Mesenchymal stem cell (in vitro differentiated cells and primary cell): ENCODE measurements at regions not wholly inside any gene's neighbourhood (a gene's known extent, or its start where the extent isn't known, plus 50 kb on each side); places are given as distances from the start of the nearest gene placed in this dataset.

ENCODE experiments used
- DNase-seq: peaks from one replicate; pipeline ENCODE4 v3.0.0-alpha.2; 2013
- H2AFZ ChIP-seq: one replicate; pipeline ENCODE4 v1.6.1; 2013; ENCODE audit warnings: low read depth, mild to moderate bottlenecking, control low read depth, inconsistent platforms, low read length, moderate library complexity
- H2AK5ac ChIP-seq: 2 replicates; pipeline ENCODE4 v1.6.1; 2013; ENCODE audit warnings: low read length, moderate library complexity, mild to moderate bottlenecking, inconsistent platforms; ENCODE audit not compliant: severe bottlenecking
- H2BK120ac ChIP-seq: one replicate; pipeline ENCODE4 v1.6.1; 2013; ENCODE audit warnings: low read depth, mild to moderate bottlenecking, inconsistent platforms, low read length, moderate library complexity
- H2BK12ac ChIP-seq, 2 experiments: one replicate each; pipeline ENCODE4 v1.6.1; 2013; ENCODE audit warnings: inconsistent platforms in 2 of 2, low read length in 2 of 2, mild to moderate bottlenecking in 2 of 2, moderate library complexity in 2 of 2, control low read depth in 1 of 2
- H2BK15ac ChIP-seq: one replicate; pipeline ENCODE4 v1.6.1; 2013; ENCODE audit warnings: mild to moderate bottlenecking, low read depth, inconsistent platforms; ENCODE audit not compliant: poor library complexity, severe bottlenecking
- H2BK5ac ChIP-seq: 2 replicates; pipeline ENCODE4 v1.6.1; 2013; ENCODE audit warnings: low read depth, mild to moderate bottlenecking, low read length, control low read depth, inconsistent platforms; ENCODE audit not compliant: poor library complexity, severe bottlenecking
- H3K14ac ChIP-seq, 2 experiments: one replicate each; pipeline ENCODE4 v1.6.1; 2013; ENCODE audit warnings: inconsistent platforms in 2 of 2, low read length in 2 of 2, control low read depth in 1 of 2, mild to moderate bottlenecking in 1 of 2, moderate library complexity in 1 of 2
- H3K18ac ChIP-seq, 2 experiments: one replicate each; pipeline ENCODE4 v1.6.1; 2013; ENCODE audit warnings: inconsistent platforms in 2 of 2, low read length in 2 of 2, control low read depth in 1 of 2, low read depth in 1 of 2, mild to moderate bottlenecking in 1 of 2
- H3K23ac ChIP-seq, 2 experiments: one replicate each; pipeline ENCODE4 v1.6.1; 2013; ENCODE audit warnings: inconsistent platforms in 2 of 2, low read length in 2 of 2, mild to moderate bottlenecking in 2 of 2, moderate library complexity in 2 of 2, control low read depth in 1 of 2
- H3K27ac ChIP-seq: 2 replicates; pipeline ENCODE4 v1.5.1; 2013; ENCODE audit warnings: mild to moderate bottlenecking, moderate library complexity, low read length, control low read depth, inconsistent platforms; ENCODE audit not compliant: poor library complexity, severe bottlenecking
- H3K27me3 ChIP-seq, 2 experiments: 2 replicates each; pipeline versions ENCODE4 v1.6.1 to v1.7.0; 2013; ENCODE audit warnings: low read length in 2 of 2, mild to moderate bottlenecking in 2 of 2, moderate library complexity in 2 of 2, control low read depth in 1 of 2, inconsistent platforms in 1 of 2; ENCODE audit not compliant: control insufficient read depth in 1 of 2, insufficient read depth in 1 of 2
- H3K36me3 ChIP-seq, 2 experiments: 2 replicates each; pipeline versions ENCODE4 v1.6.1 to v1.7.0; 2013; ENCODE audit warnings: low read length in 2 of 2, control low read depth in 1 of 2, inconsistent platforms in 1 of 2, low read depth in 1 of 2, mild to moderate bottlenecking in 1 of 2; ENCODE audit not compliant: insufficient read depth in 2 of 2, control insufficient read depth in 1 of 2
- H3K4ac ChIP-seq, 2 experiments: one replicate each; pipeline ENCODE4 v1.6.1; 2013; ENCODE audit warnings: inconsistent platforms in 2 of 2, low read length in 2 of 2, mild to moderate bottlenecking in 2 of 2, moderate library complexity in 2 of 2, control low read depth in 1 of 2, low read depth in 1 of 2
- H3K4me1 ChIP-seq: 2 replicates; pipeline ENCODE4 v1.6.1; 2013; ENCODE audit warnings: low read depth, low read length, control low read depth; ENCODE audit not compliant: control insufficient read depth, insufficient read depth
- H3K4me2 ChIP-seq: 2 replicates; pipeline ENCODE4 v1.6.1; 2013; ENCODE audit warnings: low read length, mild to moderate bottlenecking, inconsistent platforms; ENCODE audit not compliant: poor library complexity, severe bottlenecking
- H3K4me3 ChIP-seq, 2 experiments: 2 replicates each; pipeline versions ENCODE4 v1.5.1 to v1.7.0; 2013; ENCODE audit warnings: low read length in 2 of 2, mild to moderate bottlenecking in 2 of 2, control low read depth in 1 of 2, low read depth in 1 of 2; ENCODE audit not compliant: insufficient read depth in 1 of 2
- H3K79me1 ChIP-seq: replicated peaks from 2 replicates; pipeline ENCODE4 v1.6.1; 2013; ENCODE audit warnings: mild to moderate bottlenecking, control low read depth, low read length, inconsistent platforms; ENCODE audit not compliant: poor library complexity, severe bottlenecking
- H3K9ac ChIP-seq: 2 replicates; pipeline ENCODE4 v1.7.0; 2013; ENCODE audit warnings: mild to moderate bottlenecking, low read length, moderate library complexity
- H3K9me3 ChIP-seq: 2 replicates; pipeline ENCODE4 v1.7.0; 2013; ENCODE audit warnings: mild to moderate bottlenecking, low read length; ENCODE audit not compliant: control insufficient read depth
- H4K8ac ChIP-seq: one replicate; pipeline ENCODE4 v1.6.1; 2013; ENCODE audit warnings: inconsistent platforms, mild to moderate bottlenecking, low read length, moderate library complexity
- H4K91ac ChIP-seq: one replicate; pipeline ENCODE4 v1.6.1; 2013; ENCODE audit warnings: mild to moderate bottlenecking, low read length, inconsistent platforms
- WGBS: methylation state at CpG from one replicate; pipeline ENCODE4 v1.1.7; 2013; ENCODE audit warnings: mixed read lengths; 5-methylcytosine and 5-hydroxymethylcytosine counted together

DNA sequence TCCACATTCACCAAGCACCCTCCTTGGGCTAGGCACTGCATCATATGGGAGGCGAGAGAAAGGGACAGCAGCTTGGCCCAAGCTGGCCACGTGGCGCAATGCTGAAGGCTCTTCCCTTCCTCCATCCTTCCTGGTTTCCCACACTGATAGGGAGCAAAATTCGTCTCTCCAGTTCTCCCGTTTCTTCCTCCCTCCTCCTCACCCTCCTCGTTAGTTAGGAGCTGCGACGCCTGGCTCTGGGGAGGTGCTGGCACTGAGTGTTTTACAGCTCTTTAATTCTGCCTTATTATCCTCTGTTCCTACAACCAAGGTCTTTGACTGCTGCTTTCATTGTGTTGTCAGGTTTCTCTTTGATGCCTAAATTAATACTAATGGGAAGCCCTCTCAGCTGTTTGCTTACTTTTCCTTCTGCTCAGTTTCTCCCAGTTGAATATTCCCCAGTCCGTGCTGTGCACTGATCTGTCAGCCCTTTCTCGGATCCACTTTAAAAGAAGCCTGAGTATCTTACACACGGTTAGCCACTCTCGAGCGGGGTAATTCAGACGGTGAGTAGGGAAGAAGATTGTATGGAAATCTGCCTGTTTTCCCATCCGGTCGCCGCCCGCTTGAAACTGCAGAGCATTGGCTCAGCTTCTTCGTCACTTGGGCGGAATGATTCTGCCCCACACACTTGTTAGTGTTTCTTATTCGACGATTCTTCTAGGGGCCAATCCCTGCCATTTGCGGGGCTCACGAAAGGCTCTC is 56.2 kb upstream of the SMYD2 start:
- no peak overlapping the region for H3K23ac ChIP-seq
- no peak overlapping the region for H2BK5ac ChIP-seq
- H2BK12ac ChIP-seq: peak overlapping the region in 1 of 2 experiments; percentile 51
- H3K9me3 ChIP-seq: no peaks in the 10 kb centered on the region
- no peak overlapping the region for H3K4ac ChIP-seq
- no peak overlapping the region for H4K91ac ChIP-seq
- H3K36me3 ChIP-seq: no peaks in the 10 kb centered on the region
- no peaks in the 10 kb centered on the region for H3K27me3 ChIP-seq
- peak; percentile 22 for DNase-seq
- H3K4me1 ChIP-seq: peaks cover 3% of the 10 kb centered on the region
- no peaks in the 10 kb centered on the region for H3K79me1 ChIP-seq
- H3K18ac ChIP-seq: peak overlapping the region in 1 of 2 experiments; percentile 28
- H2BK15ac ChIP-seq: peak overlapping the region; percentile 36
- peak overlapping the region; percentile 91 for H4K8ac ChIP-seq
- H2AFZ ChIP-seq: peak overlapping the region; percentile 67
- WGBS: 26% methylated on average over 18 of the region's 24 CpGs
- H2BK120ac ChIP-seq: no peak overlapping the region
- no peak overlapping the region for H3K27ac ChIP-seq
- no peak overlapping the region for H2AK5ac ChIP-seq
- H3K9ac ChIP-seq: peak overlapping the region; percentile 80
- H3K4me3 ChIP-seq: peak overlapping the region in 1 of 2 experiments; percentile 79
- peak overlapping the region in 1 of 2 experiments; percentile 49 for H3K14ac ChIP-seq
- H3K4me2 ChIP-seq: no peak overlapping the region

DNA sequence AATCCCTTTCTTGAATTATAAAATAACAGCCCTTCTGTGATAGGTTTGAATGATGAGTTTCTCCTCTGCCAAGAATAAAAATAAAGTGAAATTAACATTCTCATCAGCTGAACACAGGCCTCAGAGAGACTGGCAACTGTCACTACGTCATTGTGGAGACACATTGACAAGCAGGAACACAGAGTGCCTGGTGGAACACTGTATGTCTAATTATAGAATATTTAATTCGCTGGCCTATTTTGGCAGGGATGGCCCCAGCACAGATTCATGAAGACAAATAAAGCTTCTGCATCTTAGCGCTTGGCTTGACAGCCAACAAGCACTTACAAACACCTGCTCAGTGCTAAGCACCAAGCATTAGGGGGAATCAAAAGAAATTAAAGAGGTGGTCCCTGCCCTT is 52.0 kb upstream of the SMYD2 start:
- H3K36me3 ChIP-seq: no peaks in the 10 kb centered on the region
- no peak for DNase-seq
- H3K14ac ChIP-seq: no peak overlapping the region
- no peak overlapping the region for H4K91ac ChIP-seq
- no peak overlapping the region for H3K4ac ChIP-seq
- H3K18ac ChIP-seq: no peak overlapping the region
- H2BK15ac ChIP-seq: no peak overlapping the region
- no peak overlapping the region for H3K23ac ChIP-seq
- H4K8ac ChIP-seq: no peak overlapping the region
- no peak overlapping the region for H2BK12ac ChIP-seq
- no peaks in the 10 kb centered on the region for H3K79me1 ChIP-seq
- peaks cover 3% of the 10 kb centered on the region for H3K4me1 ChIP-seq
- no peak overlapping the region for H2AFZ ChIP-seq
- H3K9me3 ChIP-seq: no peaks in the 10 kb centered on the region
- no peak overlapping the region for H3K4me3 ChIP-seq
- H3K4me2 ChIP-seq: no peak overlapping the region
- no peak overlapping the region for H3K27ac ChIP-seq
- H2BK5ac ChIP-seq: no peak overlapping the region
- 90% methylated on average over 3 of the region's 3 CpGs for WGBS
- no peak overlapping the region for H3K9ac ChIP-seq
- H3K27me3 ChIP-seq: no peaks in the 10 kb centered on the region
- no peak overlapping the region for H2BK120ac ChIP-seq
- H2AK5ac ChIP-seq: no peak overlapping the region

GRCh38 chr1:214229736-214230135 is 51.2 kb upstream of the SMYD2 start:
- Histone ChIP-seq H3K4ac (no peak overlapping the region), H3K23ac (peak overlapping the region in 1 of 2 experiments; percentile 70), H3K27me3 (no peaks in the 10 kb centered on the region), H4K8ac (no peak overlapping the region), H3K9ac (no peak overlapping the region), H3K79me1 (no peaks in the 10 kb centered on the region), H3K36me3 (no peaks in the 10 kb centered on the region), H2AK5ac (no peak overlapping the region), H3K9me3 (no peaks in the 10 kb centered on the region), H2BK120ac (no peak overlapping the region), H2BK12ac (no peak overlapping the region), H3K18ac (no peak overlapping the region), H2AFZ (no peak overlapping the region), H2BK5ac (no peak overlapping the region), H2BK15ac (no peak overlapping the region), H3K4me3 (no peak overlapping the region), H3K4me1 (no peaks in the 10 kb centered on the region), H3K4me2 (no peak overlapping the region), H4K91ac (no peak overlapping the region), H3K27ac (no peak overlapping the region), H3K14ac (no peak overlapping the region)
- WGBS: 70% methylated on average over 4 of the region's 4 CpGs
- DNase-seq: no peak
